ENCODE measurements at regions not wholly inside any gene's neighbourhood (a gene's known extent, or its start where the extent isn't known, plus 50 kb on each side); places are given as distances from the start of the nearest gene placed in this dataset.
A peak's percentile ranks its signal among the peaks of the same experiment; 100 is the strongest.

DNA sequence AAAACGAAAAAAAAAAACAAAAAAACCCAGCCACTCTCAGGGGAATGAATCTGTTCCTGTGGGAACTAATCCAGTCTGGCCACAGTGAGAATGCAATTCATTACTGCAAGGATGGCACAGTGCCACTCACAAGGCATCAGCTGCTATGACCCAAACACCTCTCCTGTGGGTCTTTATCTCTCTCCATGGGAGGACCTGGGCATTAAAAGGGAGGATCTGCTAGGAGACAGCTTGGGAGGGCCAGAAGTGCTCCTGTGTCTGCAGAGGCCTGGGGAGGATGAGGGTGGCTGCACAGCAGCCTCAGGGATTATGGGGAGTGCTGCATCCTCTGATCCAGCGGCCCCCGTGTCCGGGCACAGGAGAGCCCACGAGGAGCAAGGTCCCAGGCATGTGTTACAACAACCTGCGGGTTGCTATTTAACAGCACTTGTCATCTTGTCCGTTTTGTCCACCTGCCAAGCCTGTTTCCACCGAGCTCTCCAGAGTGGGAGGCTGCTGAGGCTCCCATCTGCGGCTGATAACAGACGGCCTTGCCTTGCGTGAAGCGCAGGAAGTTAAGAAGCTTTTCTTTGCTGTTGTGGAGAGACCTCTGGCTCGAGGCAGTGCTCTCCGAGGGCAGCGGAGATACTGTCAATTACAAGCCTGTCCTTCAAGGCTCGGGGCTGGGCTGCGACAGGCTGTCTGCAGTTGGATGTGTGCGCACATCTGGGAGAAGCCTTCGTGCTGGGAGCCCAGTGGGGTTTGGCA lies 97.7 kb downstream of the NXPE2 start (continued):
- TF ChIP-seq, protein P1, sequence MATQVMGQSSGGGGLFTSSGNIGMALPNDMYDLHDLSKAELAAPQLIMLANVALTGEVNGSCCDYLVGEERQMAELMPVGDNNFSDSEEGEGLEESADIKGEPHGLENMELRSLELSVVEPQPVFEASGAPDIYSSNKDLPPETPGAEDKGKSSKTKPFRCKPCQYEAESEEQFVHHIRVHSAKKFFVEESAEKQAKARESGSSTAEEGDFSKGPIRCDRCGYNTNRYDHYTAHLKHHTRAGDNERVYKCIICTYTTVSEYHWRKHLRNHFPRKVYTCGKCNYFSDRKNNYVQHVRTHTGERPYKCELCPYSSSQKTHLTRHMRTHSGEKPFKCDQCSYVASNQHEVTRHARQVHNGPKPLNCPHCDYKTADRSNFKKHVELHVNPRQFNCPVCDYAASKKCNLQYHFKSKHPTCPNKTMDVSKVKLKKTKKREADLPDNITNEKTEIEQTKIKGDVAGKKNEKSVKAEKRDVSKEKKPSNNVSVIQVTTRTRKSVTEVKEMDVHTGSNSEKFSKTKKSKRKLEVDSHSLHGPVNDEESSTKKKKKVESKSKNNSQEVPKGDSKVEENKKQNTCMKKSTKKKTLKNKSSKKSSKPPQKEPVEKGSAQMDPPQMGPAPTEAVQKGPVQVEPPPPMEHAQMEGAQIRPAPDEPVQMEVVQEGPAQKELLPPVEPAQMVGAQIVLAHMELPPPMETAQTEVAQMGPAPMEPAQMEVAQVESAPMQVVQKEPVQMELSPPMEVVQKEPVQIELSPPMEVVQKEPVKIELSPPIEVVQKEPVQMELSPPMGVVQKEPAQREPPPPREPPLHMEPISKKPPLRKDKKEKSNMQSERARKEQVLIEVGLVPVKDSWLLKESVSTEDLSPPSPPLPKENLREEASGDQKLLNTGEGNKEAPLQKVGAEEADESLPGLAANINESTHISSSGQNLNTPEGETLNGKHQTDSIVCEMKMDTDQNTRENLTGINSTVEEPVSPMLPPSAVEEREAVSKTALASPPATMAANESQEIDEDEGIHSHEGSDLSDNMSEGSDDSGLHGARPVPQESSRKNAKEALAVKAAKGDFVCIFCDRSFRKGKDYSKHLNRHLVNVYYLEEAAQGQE (IDR thresholded peaks at IDR 0.05; ENCODE audit: low read depth, low read length), result no peak
- TF ChIP-seq NFIC (IDR thresholded peaks at IDR 0.05; ENCODE audit: borderline replicate concordance), result no peak
- no peak for TF ChIP-seq IRF3 (IDR thresholded peaks at IDR 0.05; ENCODE audit: low read depth, low read length)
- TF ChIP-seq POLR2AphosphoS5 (IDR thresholded peaks at IDR 0.05; ENCODE audit: low read depth, low read length), result no peak
- peak; percentile 2; the same call in 1 of the 2 replicates for TF ChIP-seq SMC3 (IDR thresholded peaks at IDR 0.05; ENCODE audit: low read depth, low read length)
- TF ChIP-seq USF1 (IDR thresholded peaks at IDR 0.05; ENCODE audit: borderline replicate concordance, low read depth), result no peak
- TF ChIP-seq CHD2 (IDR thresholded peaks at IDR 0.05; ENCODE audit: low read length, partially characterized antibody), result no peak
- TF ChIP-seq NRF1 (IDR thresholded peaks at IDR 0.05; ENCODE audit: low read depth, low read length), result no peak
- TF ChIP-seq RAD21 (IDR thresholded peaks at IDR 0.05; ENCODE audit: low read length), result peak; percentile 15; the same call in 1 of the 2 replicates
- no peak for TF ChIP-seq TEAD4 (IDR thresholded peaks at IDR 0.05; ENCODE audit: borderline replicate concordance, insufficient read depth)
- TF ChIP-seq FOXJ3 (CRISPR knock-in tag; IDR thresholded peaks at IDR 0.05), result 0 out of 2 replicates have a peak, but pooled peaks have one; percentile 40
- no peak for TF ChIP-seq YY1 (IDR thresholded peaks at IDR 0.05; ENCODE audit: low read depth)
- TF ChIP-seq RCOR1 (IDR thresholded peaks at IDR 0.05; ENCODE audit: low read length), result no peak; the same call in 1 of the 2 replicates
- no peak for TF ChIP-seq FOSL2 (IDR thresholded peaks at IDR 0.05; ENCODE audit: borderline replicate concordance, low read depth)
- TF ChIP-seq ELF1 (IDR thresholded peaks at IDR 0.05), result no peak
- no peak for TF ChIP-seq FOXM1 (IDR thresholded peaks at IDR 0.05; ENCODE audit: low read depth)
- no peak for TF ChIP-seq EZH2phosphoT487 (IDR thresholded peaks at IDR 0.05; ENCODE audit: borderline replicate concordance, low read depth)
- no peak for TF ChIP-seq TCF12 (IDR thresholded peaks at IDR 0.05)
- TF ChIP-seq, protein P2, sequence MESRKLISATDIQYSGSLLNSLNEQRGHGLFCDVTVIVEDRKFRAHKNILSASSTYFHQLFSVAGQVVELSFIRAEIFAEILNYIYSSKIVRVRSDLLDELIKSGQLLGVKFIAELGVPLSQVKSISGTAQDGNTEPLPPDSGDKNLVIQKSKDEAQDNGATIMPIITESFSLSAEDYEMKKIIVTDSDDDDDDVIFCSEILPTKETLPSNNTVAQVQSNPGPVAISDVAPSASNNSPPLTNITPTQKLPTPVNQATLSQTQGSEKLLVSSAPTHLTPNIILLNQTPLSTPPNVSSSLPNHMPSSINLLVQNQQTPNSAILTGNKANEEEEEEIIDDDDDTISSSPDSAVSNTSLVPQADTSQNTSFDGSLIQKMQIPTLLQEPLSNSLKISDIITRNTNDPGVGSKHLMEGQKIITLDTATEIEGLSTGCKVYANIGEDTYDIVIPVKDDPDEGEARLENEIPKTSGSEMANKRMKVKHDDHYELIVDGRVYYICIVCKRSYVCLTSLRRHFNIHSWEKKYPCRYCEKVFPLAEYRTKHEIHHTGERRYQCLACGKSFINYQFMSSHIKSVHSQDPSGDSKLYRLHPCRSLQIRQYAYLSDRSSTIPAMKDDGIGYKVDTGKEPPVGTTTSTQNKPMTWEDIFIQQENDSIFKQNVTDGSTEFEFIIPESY (IDR thresholded peaks at IDR 0.05; ENCODE audit: borderline replicate concordance, low read depth), result no peak
